GM12878 (cell line): ENCODE measurements at regions not wholly inside any gene's neighbourhood (a gene's known extent, or its start where the extent isn't known, plus 50 kb on each side); places are given as distances from the start of the nearest gene placed in this dataset.

ENCODE experiments used
- BCL11A ChIP-seq: IDR thresholded peaks from 2 replicates; pipeline ENCODE4 v1.6.1; 2011; ENCODE audit warnings: low read depth, low read length
- CEBPB ChIP-seq, 2 experiments: fragments of 150-350 bp in 1 of 2; IDR thresholded peaks; 2 replicates each; pipeline ENCODE4 v1.6.1; 2012 to 2014; ENCODE audit warnings: low read depth in 2 of 2, low read length in 2 of 2, borderline replicate concordance in 1 of 2, inconsistent platforms in 1 of 2
- CHD4 ChIP-seq: fragments of 200-600 bp; sonication (generic); IDR thresholded peaks from 2 replicates; pipeline ENCODE4 v1.6.1; 2016; ENCODE audit warnings: mild to moderate bottlenecking
- CTCF ChIP-seq, 3 experiments: IDR thresholded peaks in 2 of 3; conservative IDR thresholded peaks in 1 of 3; 2 replicates each; pipeline ENCODE4 v1.5.1; 2011; ENCODE audit warnings: low read depth in 3 of 3, low read length in 3 of 3, mild to moderate bottlenecking in 3 of 3, control low read depth in 2 of 3, moderate library complexity in 2 of 3, inconsistent platforms in 1 of 3, mixed read lengths in 1 of 3; ENCODE audit not compliant: control insufficient read depth in 2 of 3, insufficient read depth in 1 of 3; ENCODE audit errors: extremely low read depth in 1 of 3
- ELK1 ChIP-seq: IDR thresholded peaks from 2 replicates; pipeline ENCODE4 v1.6.1; 2012; ENCODE audit warnings: low read depth, low read length, improper control_type of control experiment
- GABPA ChIP-seq: IDR thresholded peaks from 2 replicates; pipeline ENCODE4 v1.6.1; 2014; ENCODE audit warnings: antibody characterized with exemption, low read depth, mild to moderate bottlenecking, inconsistent platforms
- MTA3 ChIP-seq: IDR thresholded peaks from 2 replicates; pipeline ENCODE4 v1.6.1; 2012; ENCODE audit warnings: low read length, inconsistent platforms, borderline replicate concordance
- NFXL1 ChIP-seq: fragments of 450-650 bp; IDR thresholded peaks from 2 replicates; pipeline ENCODE4 v1.6.1; 2017; ENCODE audit warnings: antibody characterized with exemption, mild to moderate bottlenecking, borderline replicate concordance
- RCOR1 ChIP-seq: conservative IDR thresholded peaks from 2 replicates; pipeline ENCODE4 v1.6.1; 2012; ENCODE audit warnings: low read depth, low read length, improper control_type of control experiment
- SMC3 ChIP-seq: IDR thresholded peaks from 2 replicates; pipeline ENCODE4 v1.6.1; 2011; ENCODE audit warnings: low read length, improper control_type of control experiment, borderline replicate concordance
- TF ChIP-seq, protein P1 (sequence below): IDR thresholded peaks from 2 replicates; pipeline ENCODE4 v1.6.1; 2011; ENCODE audit warnings: borderline replicate concordance, low read depth, mild to moderate bottlenecking, moderate library complexity, mixed read lengths, low read length; ENCODE audit not compliant: insufficient read depth; ENCODE audit errors: extremely low read length

DNA sequence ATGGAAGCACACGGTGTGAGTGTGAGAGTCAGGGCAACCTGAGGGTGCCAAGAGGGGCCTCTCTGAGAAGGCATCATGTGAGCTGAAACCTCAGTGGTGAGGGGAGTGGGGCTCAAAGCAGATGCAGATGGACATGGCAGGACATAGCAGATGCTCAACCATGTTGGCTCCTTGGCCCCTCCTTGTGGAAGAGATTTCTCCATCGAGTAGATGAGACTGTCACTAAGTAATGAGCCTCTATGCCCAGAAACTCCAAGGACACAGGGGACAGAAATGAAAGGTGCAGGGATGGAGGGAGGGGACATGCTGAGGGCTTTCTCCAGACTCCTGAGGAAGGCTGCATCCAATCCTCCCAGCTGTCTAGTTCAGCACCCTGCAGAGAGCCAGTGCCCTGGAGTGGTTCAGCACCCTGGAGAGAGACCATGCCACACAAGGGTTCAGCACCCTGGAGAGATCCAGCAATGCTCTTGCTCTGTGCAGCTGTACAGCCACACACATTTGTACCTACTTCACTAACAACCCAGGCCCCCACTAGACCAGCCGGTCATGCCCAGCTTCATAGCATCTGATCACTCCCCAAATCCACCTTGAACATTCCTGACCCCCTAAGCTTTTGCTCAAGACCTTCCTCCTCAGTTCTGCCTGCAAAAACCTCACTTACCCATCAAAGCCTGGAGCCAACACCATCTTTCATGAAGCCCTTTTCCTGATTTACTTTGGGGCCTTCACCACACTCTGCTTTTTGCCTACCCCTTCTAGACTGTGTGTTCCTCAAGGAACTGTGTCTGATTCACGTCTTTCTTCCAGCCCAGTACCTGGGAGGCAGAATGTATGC lies 252.0 kb downstream of the CTTN start:
- TF ChIP-seq GABPA = no peak
- TF ChIP-seq MTA3 = no peak
- TF ChIP-seq BCL11A = no peak
- no peak for TF ChIP-seq ELK1
- no peak for TF ChIP-seq CEBPB (IDR thresholded peaks at IDR 0.05; ENCODE audit: borderline replicate concordance in 1 of 2, low read depth in 2 of 2, low read length in 2 of 2)
- TF ChIP-seq RCOR1 = peak; percentile 98
- no peak for TF ChIP-seq CTCF (IDR thresholded peaks at IDR 0.05 in 2 of 3, conservative IDR thresholded peaks at IDR 0.05 in 1 of 3; ENCODE audit: control insufficient read depth in 2 of 3, extremely low read depth in 1 of 3, insufficient read depth in 1 of 3, low read depth in 3 of 3, low read length in 3 of 3)
- TF ChIP-seq, protein P1, sequence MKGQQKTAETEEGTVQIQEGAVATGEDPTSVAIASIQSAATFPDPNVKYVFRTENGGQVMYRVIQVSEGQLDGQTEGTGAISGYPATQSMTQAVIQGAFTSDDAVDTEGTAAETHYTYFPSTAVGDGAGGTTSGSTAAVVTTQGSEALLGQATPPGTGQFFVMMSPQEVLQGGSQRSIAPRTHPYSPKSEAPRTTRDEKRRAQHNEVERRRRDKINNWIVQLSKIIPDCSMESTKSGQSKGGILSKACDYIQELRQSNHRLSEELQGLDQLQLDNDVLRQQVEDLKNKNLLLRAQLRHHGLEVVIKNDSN = no peak
- no peak for TF ChIP-seq CHD4
- TF ChIP-seq SMC3 = no peak
- no peak for TF ChIP-seq NFXL1
